Gastrocnemius medialis (tissue), 4 donors: ENCODE measurements at regions not wholly inside any gene's neighbourhood (a gene's known extent, or its start where the extent isn't known, plus 50 kb on each side); places are given as distances from the start of the nearest gene placed in this dataset.

Source experiments
- POLR2A ChIP-seq, 2 donors: fragments of 450-650 bp; IDR thresholded peaks; one replicate each; pipeline ENCODE4 v1.6.1; 2017; ENCODE audit warnings: antibody characterized with exemption in 2 of 2, mild to moderate bottlenecking in 2 of 2, moderate library complexity in 2 of 2
- TF ChIP-seq, protein P1 (sequence below), 5 experiments: fragments of 450-650 bp in 3 of 5; fragments of 200-600 bp in 2 of 5; sonication (generic) in 2 of 5; IDR thresholded peaks in 4 of 5; conservative IDR thresholded peaks in 1 of 5; 1 replicate in 4 of 5; 2 replicates in 1 of 5; pipeline ENCODE4 v1.5.1; 2016 to 2019; ENCODE audit warnings: antibody characterized with exemption in 5 of 5, mild to moderate bottlenecking in 3 of 5, moderate library complexity in 3 of 5

DNA sequence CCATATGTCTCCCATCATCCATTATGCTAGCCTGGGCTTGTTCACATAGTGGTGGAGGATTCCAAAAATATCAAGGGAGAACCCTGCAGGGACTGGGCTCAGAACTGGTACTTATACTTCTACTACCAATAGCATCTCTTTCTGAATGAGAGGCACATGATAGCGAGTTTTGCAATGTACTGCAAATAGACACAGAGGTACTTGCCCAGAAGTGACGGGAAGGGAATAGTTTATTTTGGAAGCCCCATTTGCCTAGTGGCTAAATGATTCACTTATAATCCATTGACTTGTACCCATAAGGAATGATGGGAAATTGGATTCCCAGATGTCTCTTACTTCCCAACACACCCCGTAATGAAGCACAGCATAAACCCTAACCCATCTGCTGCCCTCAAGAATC lies 124.8 kb upstream of the ERCC4 start:
- TF ChIP-seq, protein P1, sequence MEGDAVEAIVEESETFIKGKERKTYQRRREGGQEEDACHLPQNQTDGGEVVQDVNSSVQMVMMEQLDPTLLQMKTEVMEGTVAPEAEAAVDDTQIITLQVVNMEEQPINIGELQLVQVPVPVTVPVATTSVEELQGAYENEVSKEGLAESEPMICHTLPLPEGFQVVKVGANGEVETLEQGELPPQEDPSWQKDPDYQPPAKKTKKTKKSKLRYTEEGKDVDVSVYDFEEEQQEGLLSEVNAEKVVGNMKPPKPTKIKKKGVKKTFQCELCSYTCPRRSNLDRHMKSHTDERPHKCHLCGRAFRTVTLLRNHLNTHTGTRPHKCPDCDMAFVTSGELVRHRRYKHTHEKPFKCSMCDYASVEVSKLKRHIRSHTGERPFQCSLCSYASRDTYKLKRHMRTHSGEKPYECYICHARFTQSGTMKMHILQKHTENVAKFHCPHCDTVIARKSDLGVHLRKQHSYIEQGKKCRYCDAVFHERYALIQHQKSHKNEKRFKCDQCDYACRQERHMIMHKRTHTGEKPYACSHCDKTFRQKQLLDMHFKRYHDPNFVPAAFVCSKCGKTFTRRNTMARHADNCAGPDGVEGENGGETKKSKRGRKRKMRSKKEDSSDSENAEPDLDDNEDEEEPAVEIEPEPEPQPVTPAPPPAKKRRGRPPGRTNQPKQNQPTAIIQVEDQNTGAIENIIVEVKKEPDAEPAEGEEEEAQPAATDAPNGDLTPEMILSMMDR (IDR thresholded peaks at IDR 0.05 in 4 of 5, conservative IDR thresholded peaks at IDR 0.05 in 1 of 5) = no peak
- no peak for TF ChIP-seq POLR2A (IDR thresholded peaks at IDR 0.05)
